ENCODE measurements at regions not wholly inside any gene's neighbourhood (a gene's known extent, or its start where the extent isn't known, plus 50 kb on each side); places are given as distances from the start of the nearest gene placed in this dataset.

DNA sequence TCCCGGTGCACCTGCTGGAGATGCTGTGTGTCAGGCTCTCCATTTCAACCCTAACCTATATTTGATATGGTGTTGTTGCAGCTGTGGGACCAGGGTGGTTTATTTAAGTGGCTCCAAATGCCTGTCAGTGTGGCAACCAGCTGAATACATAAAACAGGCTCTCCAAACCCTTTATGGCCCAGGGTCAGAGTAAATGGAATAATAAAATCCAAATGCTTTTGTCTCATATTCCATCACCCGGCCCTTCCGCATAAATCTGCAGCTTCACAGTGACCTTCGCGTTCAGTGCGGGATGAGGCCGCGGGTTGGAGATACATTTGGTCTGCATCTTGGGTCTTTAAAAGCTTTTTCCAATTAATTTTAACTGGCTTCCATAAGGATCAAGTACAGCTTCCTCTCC is 382.1 kb upstream of the NR2F2 start:
- CTCF ChIA-PET, result no interaction called here

DNA sequence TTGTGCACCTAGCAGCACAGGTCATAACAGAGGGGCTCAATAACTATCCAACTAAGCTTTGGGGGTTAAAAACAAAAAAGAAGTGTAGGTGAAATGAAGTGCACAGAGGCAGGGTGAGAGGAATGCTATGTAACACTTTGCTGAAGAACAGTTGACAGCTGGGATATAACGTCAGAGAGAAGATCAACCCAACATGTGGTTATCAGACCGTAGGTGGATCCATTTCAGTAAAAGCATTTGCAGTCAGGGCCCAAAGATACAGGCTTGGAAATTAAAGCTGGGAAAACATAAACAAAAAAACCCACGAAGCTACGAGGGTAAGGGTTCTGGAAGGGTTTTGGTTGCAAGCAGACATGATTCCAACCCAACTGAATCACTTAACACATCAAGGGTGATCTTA is 377.5 kb upstream of the NR2F2 start:
- Histone ChIP-seq H3K9me3 (no peaks in the 10 kb centered on the region), H2AFZ (ENCODE audit: low read depth) (no peak overlapping the region), H3K27ac (ENCODE audit: low read depth in 2 of 2, low read length in 1 of 2) (no peak overlapping the region), H3F3A (replicated peaks; ENCODE audit: insufficient read depth) (no peaks in the 10 kb centered on the region), H3K27me3 (ENCODE audit: insufficient read depth) (no peaks in the 10 kb centered on the region), H3K9me2 (no peaks in the 10 kb centered on the region), H3K79me2 (ENCODE audit: insufficient read depth) (no peaks in the 10 kb centered on the region), H3K4me1 (ENCODE audit: control insufficient read depth in 1 of 2, insufficient read depth in 2 of 2, low read depth in 1 of 2, low read length in 1 of 2) (no peaks in the 10 kb centered on the region), H3K36me3 (replicated peaks in 1 of 2; ENCODE audit: control insufficient read depth in 1 of 2, insufficient read depth in 2 of 2, low read length in 1 of 2) (no peaks in the 10 kb centered on the region), H4K20me1 (ENCODE audit: insufficient read depth) (no peaks in the 10 kb centered on the region), H3K9ac (no peak overlapping the region), H3K4me3 (ENCODE audit: low read depth in 2 of 2, low read length in 1 of 2) (no peak overlapping the region), H3K4me2 (no peak overlapping the region)
- TF ChIP-seq CTCF (IDR thresholded peaks at IDR 0.05) (no peak), FOXM1 (IDR thresholded peaks at IDR 0.05; ENCODE audit: low read depth) (no peak), EP300 (IDR thresholded peaks at IDR 0.05; ENCODE audit: borderline replicate concordance in 1 of 2, low read depth in 1 of 2, low read length in 1 of 2) (no peak), NFIC (IDR thresholded peaks at IDR 0.05; ENCODE audit: borderline replicate concordance) (no peak), TEAD4 (IDR thresholded peaks at IDR 0.05; ENCODE audit: borderline replicate concordance, insufficient read depth) (no peak), EZH2phosphoT487 (IDR thresholded peaks at IDR 0.05; ENCODE audit: borderline replicate concordance, low read depth) (no peak), POLR2AphosphoS5 (IDR thresholded peaks at IDR 0.05; ENCODE audit: low read depth, low read length) (no peak), RAD21 (IDR thresholded peaks at IDR 0.05; ENCODE audit: low read length) (no peak), JUND (IDR thresholded peaks at IDR 0.05) (no peak), GATA2 (CRISPR knock-in tag; IDR thresholded peaks at IDR 0.05) (no peak), ELF1 (IDR thresholded peaks at IDR 0.05) (no peak), FOSL2 (IDR thresholded peaks at IDR 0.05; ENCODE audit: borderline replicate concordance, low read depth) (no peak), REST (IDR thresholded peaks at IDR 0.05; ENCODE audit: low read depth, low read length) (no peak), RXRA (IDR thresholded peaks at IDR 0.05; ENCODE audit: borderline replicate concordance, low read depth) (no peak), FOXJ3 (CRISPR knock-in tag; IDR thresholded peaks at IDR 0.05) (no peak), IRF3 (IDR thresholded peaks at IDR 0.05; ENCODE audit: low read depth, low read length) (no peak)
- TF ChIP-seq, protein P1, sequence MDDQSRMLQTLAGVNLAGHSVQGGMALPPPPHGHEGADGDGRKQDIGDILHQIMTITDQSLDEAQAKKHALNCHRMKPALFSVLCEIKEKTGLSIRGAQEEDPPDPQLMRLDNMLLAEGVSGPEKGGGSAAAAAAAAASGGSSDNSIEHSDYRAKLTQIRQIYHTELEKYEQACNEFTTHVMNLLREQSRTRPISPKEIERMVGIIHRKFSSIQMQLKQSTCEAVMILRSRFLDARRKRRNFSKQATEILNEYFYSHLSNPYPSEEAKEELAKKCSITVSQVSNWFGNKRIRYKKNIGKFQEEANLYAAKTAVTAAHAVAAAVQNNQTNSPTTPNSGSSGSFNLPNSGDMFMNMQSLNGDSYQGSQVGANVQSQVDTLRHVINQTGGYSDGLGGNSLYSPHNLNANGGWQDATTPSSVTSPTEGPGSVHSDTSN (IDR thresholded peaks at IDR 0.05), result no peak
- TF ChIP-seq, protein P2, sequence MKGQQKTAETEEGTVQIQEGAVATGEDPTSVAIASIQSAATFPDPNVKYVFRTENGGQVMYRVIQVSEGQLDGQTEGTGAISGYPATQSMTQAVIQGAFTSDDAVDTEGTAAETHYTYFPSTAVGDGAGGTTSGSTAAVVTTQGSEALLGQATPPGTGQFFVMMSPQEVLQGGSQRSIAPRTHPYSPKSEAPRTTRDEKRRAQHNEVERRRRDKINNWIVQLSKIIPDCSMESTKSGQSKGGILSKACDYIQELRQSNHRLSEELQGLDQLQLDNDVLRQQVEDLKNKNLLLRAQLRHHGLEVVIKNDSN (IDR thresholded peaks at IDR 0.05; ENCODE audit: borderline replicate concordance, low read depth), result no peak
- TF ChIP-seq, protein P3, sequence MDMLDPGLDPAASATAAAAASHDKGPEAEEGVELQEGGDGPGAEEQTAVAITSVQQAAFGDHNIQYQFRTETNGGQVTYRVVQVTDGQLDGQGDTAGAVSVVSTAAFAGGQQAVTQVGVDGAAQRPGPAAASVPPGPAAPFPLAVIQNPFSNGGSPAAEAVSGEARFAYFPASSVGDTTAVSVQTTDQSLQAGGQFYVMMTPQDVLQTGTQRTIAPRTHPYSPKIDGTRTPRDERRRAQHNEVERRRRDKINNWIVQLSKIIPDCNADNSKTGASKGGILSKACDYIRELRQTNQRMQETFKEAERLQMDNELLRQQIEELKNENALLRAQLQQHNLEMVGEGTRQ (IDR thresholded peaks at IDR 0.05; ENCODE audit: borderline replicate concordance, low read depth, low read length), result no peak
- DNase-seq, result no peak
- ChIA-PET POLR2A (no interaction called here), CTCF (interaction anchor here (1.0 kb wide), 1 partner anchor 17 kb away, joined by 3 read pairs; no protein-coding TSS in a partner anchor)
- WGBS (ENCODE audit: low lambda C conversion rate), result 9% methylated on average over 4 of the region's 4 CpGs

More for the DNA sequence above, 382.1 kb upstream of the NR2F2 start:
- Histone ChIP-seq H3K9ac (no peak overlapping the region), H3K4me3 (ENCODE audit: low read depth in 2 of 2, low read length in 1 of 2) (no peak overlapping the region), H4K20me1 (ENCODE audit: insufficient read depth) (no peaks in the 10 kb centered on the region), H3K4me1 (ENCODE audit: control insufficient read depth in 1 of 2, insufficient read depth in 2 of 2, low read depth in 1 of 2, low read length in 1 of 2) (no peaks in the 10 kb centered on the region), H3K27me3 (ENCODE audit: insufficient read depth) (no peaks in the 10 kb centered on the region), H3K79me2 (ENCODE audit: insufficient read depth) (no peaks in the 10 kb centered on the region), H3F3A (replicated peaks; ENCODE audit: insufficient read depth) (no peaks in the 10 kb centered on the region), H3K27ac (ENCODE audit: low read depth in 2 of 2, low read length in 1 of 2) (no peak overlapping the region), H3K4me2 (no peak overlapping the region), H3K36me3 (replicated peaks in 1 of 2; ENCODE audit: control insufficient read depth in 1 of 2, insufficient read depth in 2 of 2, low read length in 1 of 2) (no peaks in the 10 kb centered on the region), H3K9me2 (no peaks in the 10 kb centered on the region), H2AFZ (ENCODE audit: low read depth) (no peak overlapping the region), H3K9me3 (no peaks in the 10 kb centered on the region)
- TF ChIP-seq RFX5 (IDR thresholded peaks at IDR 0.05; ENCODE audit: low read length), result no peak
- 23% methylated on average over 8 of the region's 8 CpGs for WGBS (ENCODE audit: low lambda C conversion rate)
- POLR2A ChIA-PET, result no interaction called here
- no peak for DNase-seq
